GM19468 (cell line): ENCODE measurements at regions not wholly inside any gene's neighbourhood (a gene's known extent, or its start where the extent isn't known, plus 50 kb on each side); places are given as distances from the start of the nearest gene placed in this dataset.

ENCODE experiments used
- ATAC-seq: cut with Tn5 transposase; IDR thresholded peaks from one replicate; pipeline ENCODE4 v1.9.1; 2021; ENCODE audit warnings: mild to moderate bottlenecking, moderate library complexity, moderate number of reproducible peaks; ENCODE audit not compliant: unreplicated experiment; ENCODE audit errors: extremely low read depth

GRCh38 chr2:107591561-107592279 lies 235.0 kb upstream of the RGPD4 start:
- ATAC-seq, result no peak

GRCh38 chr2:107592280-107592624 lies 234.4 kb upstream of the RGPD4 start:
- ATAC-seq, result no peak

- ATAC-seq, result no peak
These were observed 231.4 kb upstream of the RGPD4 start for GRCh38 chr2:107595285-107595684.

- ATAC-seq, result no peak
These were observed 230.9 kb upstream of the RGPD4 start for GRCh38 chr2:107595749-107596148.

- ATAC-seq, result no peak
These were observed 229.2 kb upstream of the RGPD4 start for GRCh38 chr2:107597507-107597906.

GRCh38 chr2:107602801-107603200 lies 223.9 kb upstream of the RGPD4 start:
- ATAC-seq, result no peak

GRCh38 chr2:107607054-107607453 lies 219.6 kb upstream of the RGPD4 start:
- ATAC-seq, result no peak

- ATAC-seq, result no peak
These were observed 219.2 kb upstream of the RGPD4 start for GRCh38 chr2:107607473-107607872.

GRCh38 chr2:107615039-107615438 lies 211.7 kb upstream of the RGPD4 start:
- no peak for ATAC-seq

- no peak for ATAC-seq
These were observed 207.9 kb upstream of the RGPD4 start for GRCh38 chr2:107618769-107619168.

GRCh38 chr2:107621186-107622165 lies 205.2 kb upstream of the RGPD4 start:
- no peak for ATAC-seq

GRCh38 chr2:107622741-107623310 lies 203.9 kb upstream of the RGPD4 start:
- no peak for ATAC-seq

GRCh38 chr2:107625982-107626381 lies 200.7 kb upstream of the RGPD4 start:
- no peak for ATAC-seq

GRCh38 chr2:107627164-107627563 lies 199.5 kb upstream of the RGPD4 start:
- no peak for ATAC-seq

- ATAC-seq, result no peak
These were observed 198.8 kb upstream of the RGPD4 start for GRCh38 chr2:107627926-107628325.

GRCh38 chr2:107633580-107634147 lies 193.0 kb upstream of the RGPD4 start:
- ATAC-seq, result no peak

- no peak for ATAC-seq
These were observed 192.5 kb upstream of the RGPD4 start for GRCh38 chr2:107634172-107634571.

GRCh38 chr2:107635883-107636282 lies 190.8 kb upstream of the RGPD4 start:
- ATAC-seq, result no peak

GRCh38 chr2:107645586-107645985 lies 181.1 kb upstream of the RGPD4 start:
- ATAC-seq, result no peak

- no peak for ATAC-seq
These were observed 177.8 kb upstream of the RGPD4 start for GRCh38 chr2:107648781-107649404.
